HUDEP-2 (cell line): ENCODE measurements at regions not wholly inside any gene's neighbourhood (a gene's known extent, or its start where the extent isn't known, plus 50 kb on each side); places are given as distances from the start of the nearest gene placed in this dataset.

Experiments used
- DNase-seq, 76 experiments: peaks; one replicate each; lab custom pipeline; 2025; ENCODE audit not compliant: unreplicated experiment in 76 of 76; lab: John Stamatoyannopoulos, UW

GRCh38 chr16:50932348-50932935 lies 190.6 kb downstream of the CYLD start:
- DNase-seq, result no peak

GRCh38 chr16:50928065-50928464 lies 186.2 kb downstream of the CYLD start:
- no peak for DNase-seq

DNA sequence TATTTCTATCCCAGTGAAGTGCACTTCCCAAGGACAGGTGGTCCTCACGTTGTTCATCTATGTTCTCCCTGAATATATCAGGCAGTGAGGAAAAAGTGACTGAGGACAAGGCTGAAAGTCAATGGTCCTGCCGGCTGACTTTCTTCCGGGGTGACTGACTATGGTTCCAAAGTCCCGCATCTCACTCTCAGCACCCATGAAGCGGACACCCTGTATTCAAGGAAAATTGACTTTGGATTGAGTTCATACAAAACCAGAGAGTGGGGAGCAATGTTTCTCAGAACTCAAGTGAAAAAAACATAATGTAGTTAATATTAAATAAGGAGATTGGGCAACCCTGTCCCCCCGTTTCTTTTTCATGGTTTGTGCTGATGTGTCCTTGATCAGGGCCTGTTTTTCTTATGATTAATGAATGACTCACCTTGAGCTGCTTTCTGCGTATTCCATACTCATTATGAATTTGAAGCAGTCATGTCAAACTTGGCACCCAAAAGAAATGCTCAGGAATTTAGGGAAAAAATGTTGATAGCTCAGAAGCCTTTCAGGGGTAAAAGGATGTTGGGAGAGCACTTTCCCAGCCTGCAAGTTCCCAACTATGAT lies 184.0 kb downstream of the CYLD start:
- DNase-seq, result no peak

- no peak for DNase-seq
Observed at GRCh38 chr16:50924759-50925545, 183.1 kb downstream of the CYLD start.

GRCh38 chr16:50917950-50918703 lies 176.2 kb downstream of the CYLD start:
- no peak for DNase-seq

- no peak for DNase-seq
Observed at GRCh38 chr16:50916040-50916439, 174.2 kb downstream of the CYLD start.

- no peak for DNase-seq
Observed at GRCh38 chr16:50915120-50915519, 173.2 kb downstream of the CYLD start.

DNA sequence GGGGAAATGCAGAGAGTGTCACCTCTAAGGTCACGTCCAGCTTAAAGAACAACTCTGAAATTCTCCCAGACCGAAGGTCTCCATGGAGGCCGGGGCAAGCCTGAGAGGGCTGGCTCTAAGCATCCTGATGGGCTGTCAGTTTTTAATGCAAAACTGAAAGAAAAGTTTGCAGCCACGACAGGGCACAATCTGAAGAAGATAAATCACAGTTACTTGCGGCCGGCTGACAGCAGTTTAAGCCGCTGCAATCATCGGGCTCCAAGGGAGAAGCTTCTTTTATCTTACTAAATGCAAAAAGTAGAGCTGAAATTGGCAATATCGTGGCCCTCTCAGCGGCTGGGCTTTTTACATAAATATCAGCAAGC lies 168.8 kb downstream of the CYLD start:
- DNase-seq, result no peak

DNA sequence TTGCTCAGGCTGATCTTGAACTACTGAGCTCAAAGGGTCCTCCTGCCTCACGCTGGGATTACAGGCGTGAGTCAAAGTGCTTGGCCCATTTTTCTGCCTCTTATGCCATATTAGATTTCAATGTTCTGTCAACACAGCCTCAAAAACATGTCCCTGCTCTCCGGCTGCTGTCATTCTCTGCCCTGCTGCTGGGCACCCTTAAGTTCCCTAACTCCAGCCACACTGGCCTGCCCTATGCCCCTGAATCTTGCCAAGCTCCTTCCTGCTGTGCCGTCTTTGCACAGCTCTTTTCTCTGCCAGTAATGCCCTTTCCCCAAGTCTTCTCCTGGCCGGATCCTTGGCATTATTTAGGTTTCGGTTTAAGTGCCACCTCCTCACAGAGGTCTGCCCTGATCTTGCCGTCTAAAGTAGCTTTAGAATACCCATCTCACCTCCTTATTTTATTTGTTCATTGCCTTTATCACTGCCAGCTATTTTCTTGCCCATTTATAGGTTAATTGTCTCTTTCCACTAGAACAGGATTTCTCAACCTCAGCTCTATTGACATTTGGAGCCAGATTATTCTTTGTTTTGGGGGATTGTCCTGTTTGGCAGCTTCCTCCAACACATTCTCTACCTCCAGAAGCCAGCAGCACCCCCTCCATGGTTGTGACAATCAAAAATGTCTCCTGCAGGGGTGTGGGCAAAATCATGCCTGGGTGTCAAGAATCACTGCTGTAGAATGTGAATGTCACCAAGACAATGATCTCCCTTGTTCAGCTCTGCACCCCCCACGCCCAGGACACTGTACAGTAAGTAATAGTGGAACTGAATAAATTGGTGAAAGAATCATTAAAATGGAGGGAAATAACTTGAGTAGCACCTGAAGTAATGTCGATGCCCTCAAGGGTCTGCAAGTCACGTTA lies 168.2 kb downstream of the CYLD start:
- DNase-seq, result no peak

DNA sequence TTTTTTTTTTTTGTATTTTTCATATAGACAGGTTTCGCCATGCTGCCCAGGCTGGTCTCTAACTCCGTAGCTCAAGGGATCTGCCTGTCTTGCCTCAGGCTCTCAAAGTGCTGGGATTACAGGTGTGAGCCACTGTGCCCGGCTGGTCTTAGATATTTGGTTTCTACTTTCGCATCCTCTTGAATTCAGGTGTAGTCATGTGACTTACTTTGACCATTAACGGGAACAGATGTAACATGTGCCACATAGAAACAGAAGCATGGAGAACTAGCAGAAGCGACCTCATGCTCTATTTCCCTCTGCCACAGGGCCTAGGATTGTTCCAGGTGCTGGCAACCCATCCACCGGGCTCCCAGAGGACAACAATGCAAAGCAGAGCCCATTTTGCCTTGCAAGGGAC lies 166.6 kb downstream of the CYLD start:
- DNase-seq, result no peak

DNA sequence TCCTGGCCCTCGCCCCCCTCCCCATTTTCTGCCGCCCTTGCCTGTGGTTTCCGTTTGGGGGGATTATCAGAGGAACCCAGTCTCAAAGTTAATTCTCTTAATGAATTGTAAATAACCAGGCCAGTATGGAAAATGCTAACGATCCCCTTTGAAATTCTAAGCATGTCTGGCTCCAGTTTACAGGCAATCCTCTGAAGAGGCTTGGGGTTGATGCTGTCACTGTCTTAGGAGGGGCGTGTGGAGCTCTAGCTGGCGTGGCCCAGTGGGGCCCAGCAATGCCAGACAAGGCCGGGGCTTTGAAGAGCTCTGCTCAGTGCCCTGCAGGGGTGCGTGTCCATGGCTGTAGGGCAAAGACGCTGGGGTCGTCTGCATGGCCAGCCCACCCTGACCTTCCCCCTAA lies 164.6 kb downstream of the CYLD start:
- DNase-seq, result no peak

GRCh38 chr16:50902457-50902856 lies 160.6 kb downstream of the CYLD start:
- DNase-seq, result no peak

DNA sequence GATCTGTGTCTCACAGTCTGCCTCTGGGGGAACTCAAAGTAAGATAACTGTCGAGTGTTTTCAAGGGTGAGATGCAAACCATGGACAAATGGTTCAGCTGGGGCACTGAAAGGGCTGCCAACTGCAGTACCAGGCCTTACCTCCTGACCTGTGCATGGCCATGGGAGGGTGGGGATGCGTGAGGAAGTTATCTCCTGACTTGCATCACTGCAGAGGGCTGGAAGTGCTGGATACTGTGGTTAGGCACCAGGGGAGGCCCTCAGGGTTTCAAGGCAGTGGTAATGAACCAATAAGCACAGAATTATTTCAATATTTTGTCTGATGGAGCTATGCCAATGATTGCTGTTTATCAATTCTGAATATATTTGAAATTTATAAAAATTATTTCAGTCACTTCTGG lies 159.2 kb downstream of the CYLD start:
- no peak for DNase-seq

- no peak for DNase-seq
Observed at GRCh38 chr16:50900391-50900942, 158.6 kb downstream of the CYLD start.

- no peak for DNase-seq
Observed at GRCh38 chr16:50899951-50900350, 158.1 kb downstream of the CYLD start.

DNA sequence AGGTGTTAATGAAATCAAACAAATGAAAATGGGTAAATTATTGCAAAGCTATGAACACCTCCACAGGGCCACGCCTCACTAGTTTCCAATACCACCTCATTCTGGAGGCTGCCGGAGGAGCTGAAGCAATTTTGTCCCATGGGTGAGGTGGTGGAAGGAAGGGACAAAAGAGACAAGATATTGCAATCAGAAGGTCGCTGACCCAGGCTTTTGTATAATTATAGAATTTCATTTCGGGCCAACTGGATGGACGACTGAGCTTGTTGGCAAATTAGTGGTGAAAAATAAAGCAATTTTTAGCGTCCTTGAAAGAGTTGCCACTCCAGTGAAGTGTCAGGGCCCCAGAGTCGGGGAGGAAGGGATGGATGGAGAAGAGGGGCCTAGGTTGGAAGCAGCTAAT lies 147.9 kb downstream of the CYLD start:
- DNase-seq, result no peak

- no peak for DNase-seq
Observed at GRCh38 chr16:50889276-50889675, 147.4 kb downstream of the CYLD start.

DNA sequence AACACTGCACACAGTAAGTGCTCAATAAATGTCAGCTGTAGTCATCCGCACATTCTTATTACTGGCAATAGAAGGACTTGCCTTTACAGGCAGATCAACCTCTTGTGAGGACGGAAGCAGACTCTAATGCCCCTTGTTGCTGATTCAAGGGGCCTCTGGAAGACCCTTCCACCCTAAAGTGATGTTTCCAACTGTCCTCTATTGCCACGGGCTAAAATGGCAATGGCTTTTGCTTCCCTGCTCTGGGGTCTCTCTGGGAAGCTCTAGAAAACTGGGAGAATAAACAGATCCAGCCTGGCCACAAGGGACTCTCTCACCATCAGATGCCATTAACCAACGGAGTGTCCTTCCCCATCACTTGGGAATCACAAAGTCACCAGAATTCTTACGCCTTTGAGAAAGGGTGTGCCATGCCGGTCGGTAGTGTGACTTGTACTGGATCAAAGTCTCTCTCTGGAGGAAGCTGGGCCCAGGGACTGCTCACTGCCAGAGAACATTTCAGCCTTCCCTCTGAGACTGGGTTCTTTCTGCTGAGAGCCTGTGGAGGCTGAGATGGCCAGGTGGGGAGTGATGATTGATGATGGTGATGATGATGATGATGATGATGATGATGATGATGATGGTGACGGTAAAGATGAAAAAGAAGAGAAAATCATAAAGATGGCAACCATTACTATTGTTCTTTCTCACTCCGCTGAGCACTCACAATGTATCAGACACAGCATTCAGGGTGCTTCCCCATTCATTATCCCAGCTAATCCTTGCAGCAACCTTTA lies 146.8 kb downstream of the CYLD start:
- DNase-seq, result no peak

- no peak for DNase-seq
Observed at GRCh38 chr16:50887500-50888298, 145.8 kb downstream of the CYLD start.
